ENCODE measurements at regions not wholly inside any gene's neighbourhood (a gene's known extent, or its start where the extent isn't known, plus 50 kb on each side); places are given as distances from the start of the nearest gene placed in this dataset.

DNA sequence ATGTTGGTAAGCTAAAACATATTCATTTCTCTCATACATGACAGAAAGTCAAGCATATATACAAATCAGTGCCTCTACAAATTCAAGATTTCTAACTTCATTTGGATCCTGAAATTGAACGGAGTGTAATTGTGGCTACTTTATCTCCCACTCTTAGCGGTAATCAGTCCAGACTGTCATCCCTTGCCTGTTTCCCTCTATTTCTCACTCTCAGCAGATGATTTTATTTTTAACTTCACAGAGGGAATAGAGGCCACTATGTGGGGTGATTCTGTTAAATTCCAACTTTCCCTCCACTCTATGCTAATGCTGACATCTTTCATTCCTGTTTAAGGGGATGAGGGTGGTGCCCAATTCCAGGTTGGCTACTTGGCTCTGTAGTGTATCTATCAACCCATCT lies 153.8 kb upstream of the KCNN2 start:
- no peak for TF ChIP-seq NFE2L2 (IDR thresholded peaks at IDR 0.05; ENCODE audit: low read depth, low read length)
- no peak for TF ChIP-seq USF2 (IDR thresholded peaks at IDR 0.05; ENCODE audit: low read depth, low read length)
- no peak for TF ChIP-seq CEBPB (IDR thresholded peaks at IDR 0.05; ENCODE audit: low read depth, low read length)
- no peak for TF ChIP-seq RFX5 (IDR thresholded peaks at IDR 0.05; ENCODE audit: low read depth, low read length)
- TF ChIP-seq POLR2A (IDR thresholded peaks at IDR 0.05; ENCODE audit: low read depth, low read length): no peak
- no peak for TF ChIP-seq SMC3 (IDR thresholded peaks at IDR 0.05; ENCODE audit: low read depth, low read length)
- TF ChIP-seq, protein P1, sequence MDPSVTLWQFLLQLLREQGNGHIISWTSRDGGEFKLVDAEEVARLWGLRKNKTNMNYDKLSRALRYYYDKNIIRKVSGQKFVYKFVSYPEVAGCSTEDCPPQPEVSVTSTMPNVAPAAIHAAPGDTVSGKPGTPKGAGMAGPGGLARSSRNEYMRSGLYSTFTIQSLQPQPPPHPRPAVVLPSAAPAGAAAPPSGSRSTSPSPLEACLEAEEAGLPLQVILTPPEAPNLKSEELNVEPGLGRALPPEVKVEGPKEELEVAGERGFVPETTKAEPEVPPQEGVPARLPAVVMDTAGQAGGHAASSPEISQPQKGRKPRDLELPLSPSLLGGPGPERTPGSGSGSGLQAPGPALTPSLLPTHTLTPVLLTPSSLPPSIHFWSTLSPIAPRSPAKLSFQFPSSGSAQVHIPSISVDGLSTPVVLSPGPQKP (IDR thresholded peaks at IDR 0.05; ENCODE audit: borderline replicate concordance, low read depth, low read length): no peak
- TF ChIP-seq RCOR1 (IDR thresholded peaks at IDR 0.05; ENCODE audit: insufficient replicate concordance, low read length): no peak
- TF ChIP-seq MXI1 (IDR thresholded peaks at IDR 0.05; ENCODE audit: borderline replicate concordance, low read depth, low read length): no peak
- no peak for TF ChIP-seq BHLHE40 (IDR thresholded peaks at IDR 0.05; ENCODE audit: low read depth, low read length)
- no peak for TF ChIP-seq MAZ (IDR thresholded peaks at IDR 0.05; ENCODE audit: borderline replicate concordance, low read depth, low read length)
- no peak for TF ChIP-seq FOS (IDR thresholded peaks at IDR 0.05; ENCODE audit: low read depth, low read length)
- H2BK20ac ChIP-seq (ENCODE audit: low read depth, low read length): no peak overlapping the region
- CTCF ChIA-PET: no interaction called here
- in situ Hi-C loops (cut with MboI; ENCODE audit: low sequenced_read_pairs) (no loop called here), intact Hi-C loops (cut with micrococcal nuclease) (no loop called here), dilution Hi-C loops (cut with HindIII; ENCODE audit: low sequenced_read_pairs, unreplicated experiment) (no loop called here)
- H3K9me3 ChIP-seq (ENCODE audit: control insufficient read depth, insufficient read depth, low read length): no peaks in the 10 kb centered on the region
- H2AK9ac ChIP-seq (replicated peaks; ENCODE audit: low read depth, low read length, poor library complexity): no peak overlapping the region
- H2AFZ ChIP-seq (replicated peaks; ENCODE audit: low read length, poor library complexity): no peak overlapping the region
- no CpG with 5 or more reads among the region's 2 CpGs for WGBS, 2 experiments (ENCODE audit: extremely low coverage in 2 of 2, insufficient read length in 1 of 2)
- H3K18ac ChIP-seq (ENCODE audit: low read depth, low read length): no peak overlapping the region
- no peaks in the 10 kb centered on the region for H3K9me1 ChIP-seq (ENCODE audit: insufficient read depth, low read length)
- no peaks in the 10 kb centered on the region for H3K27me3 ChIP-seq (ENCODE audit: control insufficient read depth, insufficient read depth, low read length)
- no peaks in the 10 kb centered on the region for H3K79me1 ChIP-seq (ENCODE audit: low read depth in 1 of 2, low read length in 2 of 2)
- no peak overlapping the region for H2BK120ac ChIP-seq (ENCODE audit: low read depth, low read length)
- no peak overlapping the region for H3K9ac ChIP-seq (ENCODE audit: low read depth, low read length)
- no peaks in the 10 kb centered on the region for H4K20me1 ChIP-seq (ENCODE audit: insufficient read depth, low read length)
- H3K4ac ChIP-seq (ENCODE audit: low read depth, low read length): no peak overlapping the region
- no peak overlapping the region; the same call in 1 of the 2 replicates for H4K5ac ChIP-seq (ENCODE audit: low read depth, low read length)
- ATAC-seq (ENCODE audit: low read depth): no peak
- POLR2A ChIA-PET (ENCODE audit: unreplicated experiment): no interaction called here
- no peak overlapping the region for H2BK5ac ChIP-seq (ENCODE audit: low read depth, low read length, poor library complexity, severe bottlenecking)
- H3K56ac ChIP-seq (ENCODE audit: extremely low read depth, insufficient read depth, low read length): no peak overlapping the region
- no peak overlapping the region for H4K91ac ChIP-seq (ENCODE audit: insufficient read depth, low read depth, low read length)
- no peak overlapping the region for H3K27ac ChIP-seq (ENCODE audit: insufficient read depth, low read length)
- H3K4me2 ChIP-seq (ENCODE audit: low read depth, low read length): no peak overlapping the region
- no peak overlapping the region for H4K8ac ChIP-seq (ENCODE audit: low read depth in 2 of 2, low read length in 2 of 2)
- no peak overlapping the region for H3K4me3 ChIP-seq (ENCODE audit: insufficient read depth, low read depth, low read length)
- no peak for DNase-seq
- no peak overlapping the region for H2AK5ac ChIP-seq (ENCODE audit: low read depth, low read length)
- no peak overlapping the region for H2BK15ac ChIP-seq (ENCODE audit: low read depth, low read length)
- no peaks in the 10 kb centered on the region for H3K36me3 ChIP-seq (ENCODE audit: control insufficient read depth, insufficient read depth, low read length)
- no peaks in the 10 kb centered on the region for H3K4me1 ChIP-seq (ENCODE audit: control insufficient read depth, insufficient read depth, low read length)
- no peak overlapping the region for H3K14ac ChIP-seq (replicated peaks; ENCODE audit: low read depth, low read length)
- BruUV-seq (replicated peaks): no TSS peak
- H3K23ac ChIP-seq (ENCODE audit: low read depth, low read length): no peak overlapping the region
